ENCODE measurements at regions not wholly inside any gene's neighbourhood (a gene's known extent, or its start where the extent isn't known, plus 50 kb on each side); places are given as distances from the start of the nearest gene placed in this dataset.

DNA sequence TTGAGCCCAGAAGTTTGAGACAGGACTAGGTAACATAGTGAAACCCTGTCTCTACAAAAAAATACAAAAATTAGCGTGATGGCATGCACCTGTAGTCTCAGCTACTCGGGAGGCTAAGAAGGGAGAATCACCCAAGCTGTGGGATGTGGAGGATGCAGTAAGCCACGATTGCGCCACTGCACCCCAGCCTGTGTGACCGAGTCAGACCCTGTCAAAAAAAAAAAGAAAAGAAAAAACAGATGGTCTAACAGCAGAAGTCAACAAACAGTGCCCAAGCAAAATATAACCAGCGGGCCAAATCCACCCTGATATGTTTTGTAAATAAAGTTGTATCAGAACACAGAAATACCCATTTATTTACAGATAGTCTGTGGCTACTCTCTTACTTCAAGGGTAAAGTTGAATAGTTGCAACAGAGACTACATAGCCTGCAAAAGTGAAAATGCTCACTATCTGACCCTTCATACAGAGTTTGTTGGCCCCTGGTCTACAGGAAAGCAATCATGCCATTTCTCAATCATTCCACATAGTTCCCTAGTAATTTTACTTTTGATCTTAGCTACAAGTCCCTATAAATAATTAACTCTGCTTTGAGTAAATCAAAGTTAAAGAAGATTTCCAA, 383.7 kb downstream of the TLE1 start:
- no peak for TF ChIP-seq POLR2A (IDR thresholded peaks at IDR 0.05)
- TF ChIP-seq, protein P1, sequence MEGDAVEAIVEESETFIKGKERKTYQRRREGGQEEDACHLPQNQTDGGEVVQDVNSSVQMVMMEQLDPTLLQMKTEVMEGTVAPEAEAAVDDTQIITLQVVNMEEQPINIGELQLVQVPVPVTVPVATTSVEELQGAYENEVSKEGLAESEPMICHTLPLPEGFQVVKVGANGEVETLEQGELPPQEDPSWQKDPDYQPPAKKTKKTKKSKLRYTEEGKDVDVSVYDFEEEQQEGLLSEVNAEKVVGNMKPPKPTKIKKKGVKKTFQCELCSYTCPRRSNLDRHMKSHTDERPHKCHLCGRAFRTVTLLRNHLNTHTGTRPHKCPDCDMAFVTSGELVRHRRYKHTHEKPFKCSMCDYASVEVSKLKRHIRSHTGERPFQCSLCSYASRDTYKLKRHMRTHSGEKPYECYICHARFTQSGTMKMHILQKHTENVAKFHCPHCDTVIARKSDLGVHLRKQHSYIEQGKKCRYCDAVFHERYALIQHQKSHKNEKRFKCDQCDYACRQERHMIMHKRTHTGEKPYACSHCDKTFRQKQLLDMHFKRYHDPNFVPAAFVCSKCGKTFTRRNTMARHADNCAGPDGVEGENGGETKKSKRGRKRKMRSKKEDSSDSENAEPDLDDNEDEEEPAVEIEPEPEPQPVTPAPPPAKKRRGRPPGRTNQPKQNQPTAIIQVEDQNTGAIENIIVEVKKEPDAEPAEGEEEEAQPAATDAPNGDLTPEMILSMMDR (IDR thresholded peaks at IDR 0.05) = no peak
